Lower lobe of right lung (tissue), 1 donor: ENCODE measurements at regions not wholly inside any gene's neighbourhood (a gene's known extent, or its start where the extent isn't known, plus 50 kb on each side); places are given as distances from the start of the nearest gene placed in this dataset. TPM values are rescaled to one million over a fixed set of nuclear protein-coding genes. Genes with fewer than 3 reads are reported as not detected.

ENCODE experiments used
- microRNA-seq: library from miRNA; unstranded; fragments of <30 nt; microRNA quantifications from one replicate; pipeline ENCODE4 v1.2.0, GENCODE V29; 2020; ENCODE audit warnings: borderline number of aligned reads
- donor health status: DM: no; HTN: yes; CAD: no; lungs with severe emphysema.

Small RNAs in the stretch of these regions (microRNA-seq; reads per million reads assigned to microRNA genes)
- gene MIR5701-2, result not detected
